ENCODE measurements at regions not wholly inside any gene's neighbourhood (a gene's known extent, or its start where the extent isn't known, plus 50 kb on each side); places are given as distances from the start of the nearest gene placed in this dataset.

GRCh38 chr7:19373334-19373733, 228.1 kb upstream of the FERD3L start:
- Histone ChIP-seq H3K9ac (ENCODE audit: control insufficient read depth, extremely low read depth, insufficient read depth, low read length) (no peak overlapping the region), H3K4me3 (ENCODE audit: control insufficient read depth in 2 of 3, extremely low read depth in 1 of 3, insufficient read depth in 2 of 3, low read depth in 1 of 3, low read length in 3 of 3) (no peak overlapping the region), H3K9me3 (ENCODE audit: control insufficient read depth, low read depth, low read length) (no peaks in the 10 kb centered on the region), H2AFZ (ENCODE audit: control insufficient read depth, low read length) (no peak overlapping the region), H3K27ac (ENCODE audit: control insufficient read depth, insufficient read depth, low read length) (no peak overlapping the region), H3K27me3 (ENCODE audit: control insufficient read depth, extremely low read depth, insufficient read depth, low read length) (no peaks in the 10 kb centered on the region), H3K4me1 (ENCODE audit: control insufficient read depth, extremely low read depth, insufficient read depth, low read length) (no peaks in the 10 kb centered on the region), H3K79me2 (ENCODE audit: control insufficient read depth, insufficient read depth, low read length) (no peaks in the 10 kb centered on the region), H3K36me3 (ENCODE audit: control insufficient read depth in 2 of 2, extremely low read depth in 1 of 2, insufficient read depth in 2 of 2, low read length in 2 of 2) (no peaks in the 10 kb centered on the region), H3K4me2 (ENCODE audit: control insufficient read depth, extremely low read depth, insufficient read depth, low read depth, low read length) (no peak overlapping the region), H4K20me1 (ENCODE audit: control insufficient read depth, extremely low read depth, insufficient read depth, low read length) (no peaks in the 10 kb centered on the region), H3K9me1 (ENCODE audit: control insufficient read depth, extremely low read depth, insufficient read depth, low read length) (no peaks in the 10 kb centered on the region)
- TF ChIP-seq EZH2 (IDR thresholded peaks at IDR 0.05; ENCODE audit: low read length), result no peak
- TF ChIP-seq, protein P1, sequence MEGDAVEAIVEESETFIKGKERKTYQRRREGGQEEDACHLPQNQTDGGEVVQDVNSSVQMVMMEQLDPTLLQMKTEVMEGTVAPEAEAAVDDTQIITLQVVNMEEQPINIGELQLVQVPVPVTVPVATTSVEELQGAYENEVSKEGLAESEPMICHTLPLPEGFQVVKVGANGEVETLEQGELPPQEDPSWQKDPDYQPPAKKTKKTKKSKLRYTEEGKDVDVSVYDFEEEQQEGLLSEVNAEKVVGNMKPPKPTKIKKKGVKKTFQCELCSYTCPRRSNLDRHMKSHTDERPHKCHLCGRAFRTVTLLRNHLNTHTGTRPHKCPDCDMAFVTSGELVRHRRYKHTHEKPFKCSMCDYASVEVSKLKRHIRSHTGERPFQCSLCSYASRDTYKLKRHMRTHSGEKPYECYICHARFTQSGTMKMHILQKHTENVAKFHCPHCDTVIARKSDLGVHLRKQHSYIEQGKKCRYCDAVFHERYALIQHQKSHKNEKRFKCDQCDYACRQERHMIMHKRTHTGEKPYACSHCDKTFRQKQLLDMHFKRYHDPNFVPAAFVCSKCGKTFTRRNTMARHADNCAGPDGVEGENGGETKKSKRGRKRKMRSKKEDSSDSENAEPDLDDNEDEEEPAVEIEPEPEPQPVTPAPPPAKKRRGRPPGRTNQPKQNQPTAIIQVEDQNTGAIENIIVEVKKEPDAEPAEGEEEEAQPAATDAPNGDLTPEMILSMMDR (optimal IDR thresholded peaks at IDR 0.05 in 1 of 3, IDR thresholded peaks at IDR 0.05 in 1 of 3, conservative IDR thresholded peaks at IDR 0.05 in 1 of 3; ENCODE audit: extremely low read depth in 1 of 3, insufficient read depth in 2 of 3, low read length in 3 of 3), result no peak
- dilution Hi-C loops (cut with MboI; ENCODE audit: extremely low pct_ligation_motif_present, low sequenced_read_pairs), result no loop called here
- FAIRE-seq (no peak), DNase-seq (ENCODE audit: low read depth, low spot score) (no peak)

GRCh38 chr7:19369806-19370205, 224.6 kb upstream of the FERD3L start:
- no peak for FAIRE-seq
- Histone ChIP-seq H3K27ac (ENCODE audit: control insufficient read depth, insufficient read depth, low read length) (no peak overlapping the region), H2AFZ (ENCODE audit: control insufficient read depth, low read length) (no peak overlapping the region), H3K79me2 (ENCODE audit: control insufficient read depth, insufficient read depth, low read length) (no peaks in the 10 kb centered on the region), H3K36me3 (ENCODE audit: control insufficient read depth in 2 of 2, extremely low read depth in 1 of 2, insufficient read depth in 2 of 2, low read length in 2 of 2) (no peaks in the 10 kb centered on the region), H3K27me3 (ENCODE audit: control insufficient read depth, extremely low read depth, insufficient read depth, low read length) (no peaks in the 10 kb centered on the region), H3K9ac (ENCODE audit: control insufficient read depth, extremely low read depth, insufficient read depth, low read length) (no peak overlapping the region), H3K9me3 (ENCODE audit: control insufficient read depth, low read depth, low read length) (no peaks in the 10 kb centered on the region), H3K4me1 (ENCODE audit: control insufficient read depth, extremely low read depth, insufficient read depth, low read length) (no peaks in the 10 kb centered on the region), H3K4me2 (ENCODE audit: control insufficient read depth, extremely low read depth, insufficient read depth, low read depth, low read length) (no peak overlapping the region), H4K20me1 (ENCODE audit: control insufficient read depth, extremely low read depth, insufficient read depth, low read length) (no peaks in the 10 kb centered on the region), H3K9me1 (ENCODE audit: control insufficient read depth, extremely low read depth, insufficient read depth, low read length) (no peaks in the 10 kb centered on the region), H3K4me3 (ENCODE audit: control insufficient read depth in 2 of 3, extremely low read depth in 1 of 3, insufficient read depth in 2 of 3, low read depth in 1 of 3, low read length in 3 of 3) (no peak overlapping the region)
- no peak for DNase-seq (ENCODE audit: low read depth, low spot score)
- dilution Hi-C loops (cut with MboI; ENCODE audit: extremely low pct_ligation_motif_present, low sequenced_read_pairs), result no loop called here
- TF ChIP-seq, protein P1 (optimal IDR thresholded peaks at IDR 0.05 in 1 of 3, IDR thresholded peaks at IDR 0.05 in 1 of 3, conservative IDR thresholded peaks at IDR 0.05 in 1 of 3; ENCODE audit: extremely low read depth in 1 of 3, insufficient read depth in 2 of 3, low read length in 3 of 3), result no peak
- no peak for TF ChIP-seq EZH2 (IDR thresholded peaks at IDR 0.05; ENCODE audit: low read length)
